ENCODE measurements at regions not wholly inside any gene's neighbourhood (a gene's known extent, or its start where the extent isn't known, plus 50 kb on each side); places are given as distances from the start of the nearest gene placed in this dataset.

DNA sequence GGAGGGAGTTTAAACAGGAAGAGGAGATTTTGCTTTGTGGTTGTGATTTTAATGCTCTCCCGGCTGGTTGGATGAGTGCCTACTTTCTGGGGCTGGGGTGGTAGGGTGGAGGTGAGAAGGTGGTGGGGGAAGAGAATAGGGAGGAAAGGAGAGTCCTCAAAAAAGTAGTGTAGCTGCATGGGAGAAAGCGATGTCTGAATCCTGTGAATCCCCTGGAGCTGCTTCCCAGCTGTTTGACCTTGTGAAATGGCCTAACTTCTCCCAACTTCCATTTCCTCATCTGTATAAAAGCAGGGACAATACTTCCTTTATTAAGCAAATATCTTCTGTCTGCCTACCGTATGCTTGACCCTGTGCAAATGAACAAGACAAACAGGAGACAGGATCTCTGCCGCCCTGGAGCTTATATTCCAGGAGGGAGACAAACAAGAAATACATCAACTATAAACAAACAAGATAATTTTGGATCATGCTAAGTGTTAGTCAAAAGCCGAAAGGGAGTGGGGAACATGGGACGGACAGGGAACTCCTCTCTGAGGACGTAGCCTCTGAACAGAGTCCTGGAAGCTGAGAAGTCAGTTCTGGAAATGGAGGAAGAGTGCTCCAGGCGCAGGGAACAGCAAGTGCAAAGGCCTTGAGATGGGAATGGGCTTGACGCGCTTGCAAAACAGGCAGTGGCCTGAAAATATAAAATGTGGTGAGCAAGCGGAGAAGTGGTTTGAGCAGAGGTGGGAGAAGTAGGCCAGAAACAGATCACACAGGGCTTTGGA lies 103.5 kb downstream of the SPRY4 start:
- intact Hi-C loops (cut with DNase I): no loop called here
- no peak for ATAC-seq
- Histone ChIP-seq H3K9me3 (no peaks in the 10 kb centered on the region), H3K4me3 (no peak overlapping the region), H3K36me3 (no peaks in the 10 kb centered on the region), H3K4me1 (peaks cover 21 to 43% of the 10 kb centered on the region in 2 donors), H3K27ac (peak overlapping the region in 1 of 2 donors; percentile 7), H3K27me3 (peaks cover 0 to 4% of the 10 kb centered on the region in 2 donors)
- peak in 1 of 4 donors; percentile 24 for DNase-seq
- TF ChIP-seq, protein P1, sequence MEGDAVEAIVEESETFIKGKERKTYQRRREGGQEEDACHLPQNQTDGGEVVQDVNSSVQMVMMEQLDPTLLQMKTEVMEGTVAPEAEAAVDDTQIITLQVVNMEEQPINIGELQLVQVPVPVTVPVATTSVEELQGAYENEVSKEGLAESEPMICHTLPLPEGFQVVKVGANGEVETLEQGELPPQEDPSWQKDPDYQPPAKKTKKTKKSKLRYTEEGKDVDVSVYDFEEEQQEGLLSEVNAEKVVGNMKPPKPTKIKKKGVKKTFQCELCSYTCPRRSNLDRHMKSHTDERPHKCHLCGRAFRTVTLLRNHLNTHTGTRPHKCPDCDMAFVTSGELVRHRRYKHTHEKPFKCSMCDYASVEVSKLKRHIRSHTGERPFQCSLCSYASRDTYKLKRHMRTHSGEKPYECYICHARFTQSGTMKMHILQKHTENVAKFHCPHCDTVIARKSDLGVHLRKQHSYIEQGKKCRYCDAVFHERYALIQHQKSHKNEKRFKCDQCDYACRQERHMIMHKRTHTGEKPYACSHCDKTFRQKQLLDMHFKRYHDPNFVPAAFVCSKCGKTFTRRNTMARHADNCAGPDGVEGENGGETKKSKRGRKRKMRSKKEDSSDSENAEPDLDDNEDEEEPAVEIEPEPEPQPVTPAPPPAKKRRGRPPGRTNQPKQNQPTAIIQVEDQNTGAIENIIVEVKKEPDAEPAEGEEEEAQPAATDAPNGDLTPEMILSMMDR (IDR thresholded peaks at IDR 0.05): no peak

DNA sequence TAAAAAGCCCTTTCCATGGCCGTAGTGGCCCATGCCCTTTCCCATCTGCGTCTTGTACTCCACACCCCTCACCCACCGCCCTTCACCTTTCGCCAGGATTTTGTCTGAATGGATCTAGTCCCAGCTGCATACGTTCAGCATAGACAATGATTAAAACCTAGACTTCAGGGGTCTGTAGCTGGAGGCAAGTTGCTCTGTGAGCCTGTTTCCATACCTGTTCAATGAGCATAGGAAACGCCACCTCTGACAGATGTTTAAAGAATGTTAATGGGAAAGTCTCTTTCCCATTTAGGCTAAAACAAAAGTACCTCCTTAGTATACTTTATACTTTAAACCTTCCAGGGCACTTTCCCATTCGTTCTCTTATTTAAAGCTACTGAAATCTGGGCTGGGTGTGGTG lies 105.7 kb downstream of the SPRY4 start:
- TF ChIP-seq, protein P1 (IDR thresholded peaks at IDR 0.05): no peak
- no peaks in the 10 kb centered on the region for H3K27me3 ChIP-seq
- ATAC-seq: no peak
- H3K4me1 ChIP-seq: peaks cover 22 to 47% of the 10 kb centered on the region in 2 donors
- DNase-seq: no peak
- H3K9me3 ChIP-seq: no peaks in the 10 kb centered on the region
- no peak overlapping the region for H3K27ac ChIP-seq
- no peak overlapping the region for H3K4me3 ChIP-seq
- H3K36me3 ChIP-seq: no peaks in the 10 kb centered on the region
- intact Hi-C loops (cut with DNase I): no loop called here

DNA sequence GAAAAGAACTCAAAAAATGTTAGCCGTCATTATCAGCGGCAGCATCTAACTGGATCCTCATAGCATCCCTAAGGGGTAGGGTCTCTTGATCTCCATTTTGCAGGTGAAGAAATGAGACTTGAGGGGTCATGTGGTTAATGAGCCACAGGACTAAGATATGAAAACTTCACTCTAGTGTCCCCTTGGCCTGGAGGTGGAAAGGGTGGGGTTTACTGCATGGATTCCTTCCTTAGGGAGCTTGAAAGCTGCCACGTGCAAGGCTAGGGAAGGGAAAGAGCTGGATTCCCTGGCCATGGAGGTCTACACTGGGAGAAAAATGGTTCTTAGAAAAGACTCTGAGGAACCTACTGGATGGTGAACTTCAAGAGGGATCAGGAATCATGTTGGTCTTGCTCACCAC lies 107.9 kb downstream of the SPRY4 start:
- Histone ChIP-seq H3K27ac (no peak overlapping the region), H3K9me3 (no peaks in the 10 kb centered on the region), H3K4me3 (no peak overlapping the region), H3K4me1 (peaks cover 13 to 25% of the 10 kb centered on the region in 2 donors), H3K27me3 (no peaks in the 10 kb centered on the region), H3K36me3 (no peaks in the 10 kb centered on the region)
- no peak for DNase-seq
- no peak for ATAC-seq
- intact Hi-C loops (cut with DNase I): no loop called here
- TF ChIP-seq, protein P1 (IDR thresholded peaks at IDR 0.05): no peak

DNA sequence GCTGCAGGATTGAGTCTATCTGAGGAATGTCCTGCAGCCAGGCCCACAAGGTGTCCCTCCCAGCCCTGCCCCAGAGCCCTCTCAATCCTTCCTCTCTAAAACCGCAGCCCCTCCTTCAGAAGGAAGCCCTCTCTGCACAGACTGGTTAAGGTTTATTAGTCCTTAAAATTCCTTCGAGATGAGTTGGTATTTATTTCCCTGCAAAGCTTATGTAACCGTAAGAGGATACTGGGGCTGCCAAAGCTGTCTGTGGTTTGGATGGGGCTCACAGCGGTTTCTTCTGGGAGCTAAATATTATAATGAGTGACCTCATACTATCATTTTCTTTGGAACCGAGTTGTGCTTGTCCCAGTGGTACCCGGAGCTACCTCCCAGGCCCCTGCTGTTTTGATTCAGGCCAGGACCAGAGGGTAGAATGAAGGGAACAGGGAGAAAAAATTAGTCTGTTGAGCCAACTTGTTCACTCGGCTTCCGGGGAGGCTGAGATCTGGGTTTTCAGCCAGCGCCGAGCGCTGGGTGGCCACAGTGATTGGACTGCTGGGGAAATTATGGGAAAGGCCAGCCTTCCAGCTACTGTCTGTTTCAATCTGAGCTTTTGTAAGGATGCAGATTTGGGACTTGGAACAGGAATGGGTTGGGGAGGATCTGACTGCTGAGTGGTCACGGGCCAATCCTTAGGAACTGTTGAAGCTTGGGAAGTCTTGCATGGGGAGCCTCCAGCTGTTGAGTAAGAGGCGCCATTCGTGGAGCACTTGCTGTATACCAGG lies 107.5 kb downstream of the NDFIP1 start:
- Histone ChIP-seq H3K9me3 (no peaks in the 10 kb centered on the region), H3K36me3 (no peaks in the 10 kb centered on the region), H3K27me3 (no peaks in the 10 kb centered on the region), H3K4me1 (peaks cover 13 to 16% of the 10 kb centered on the region in 2 donors), H3K4me3 (no peak overlapping the region), H3K27ac (peak overlapping the region; percentile 46 to 78)
- DNase-seq (peak in 3 of 4 donors; percentile 37 to 76 (median 72)), ATAC-seq (peak; percentile 95)
- TF ChIP-seq, protein P1 (IDR thresholded peaks at IDR 0.05): no peak
- intact Hi-C loops (cut with DNase I): no loop called here

DNA sequence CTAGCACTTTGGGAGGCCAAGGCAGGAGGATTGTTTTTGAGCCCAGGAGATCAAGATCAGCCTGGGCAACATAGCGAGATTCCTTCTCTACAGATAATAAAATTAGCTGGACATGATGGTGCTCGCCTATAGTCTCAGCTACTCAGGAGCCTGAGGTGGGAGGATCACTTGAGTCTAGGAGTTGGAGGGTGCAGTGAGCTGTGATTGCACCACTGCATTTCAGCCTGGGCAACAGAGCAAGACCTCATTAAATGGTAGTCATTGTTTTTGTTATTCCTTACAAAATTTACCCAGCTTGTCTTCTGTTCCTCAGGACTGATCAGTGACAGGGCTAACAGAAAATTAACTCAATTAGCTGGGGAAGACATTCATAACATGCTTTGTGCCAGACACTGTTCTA lies 104.5 kb downstream of the NDFIP1 start:
- Histone ChIP-seq H3K4me3 (no peak overlapping the region), H3K4me1 (peaks cover 10 to 12% of the 10 kb centered on the region in 2 donors), H3K36me3 (no peaks in the 10 kb centered on the region), H3K27me3 (no peaks in the 10 kb centered on the region), H3K9me3 (no peaks in the 10 kb centered on the region), H3K27ac (no peak overlapping the region)
- intact Hi-C loops (cut with DNase I): no loop called here
- no peak for ATAC-seq
- TF ChIP-seq, protein P1 (IDR thresholded peaks at IDR 0.05): no peak
- no peak for DNase-seq

Data from left lung (tissue), 4 donors.